NCI-H146 (cell line): ENCODE measurements at regions not wholly inside any gene's neighbourhood (a gene's known extent, or its start where the extent isn't known, plus 50 kb on each side); places are given as distances from the start of the nearest gene placed in this dataset.

Source experiments
- DNase-seq: peaks from one replicate; lab custom pipeline; 2025; lab: John Stamatoyannopoulos, UW

DNA sequence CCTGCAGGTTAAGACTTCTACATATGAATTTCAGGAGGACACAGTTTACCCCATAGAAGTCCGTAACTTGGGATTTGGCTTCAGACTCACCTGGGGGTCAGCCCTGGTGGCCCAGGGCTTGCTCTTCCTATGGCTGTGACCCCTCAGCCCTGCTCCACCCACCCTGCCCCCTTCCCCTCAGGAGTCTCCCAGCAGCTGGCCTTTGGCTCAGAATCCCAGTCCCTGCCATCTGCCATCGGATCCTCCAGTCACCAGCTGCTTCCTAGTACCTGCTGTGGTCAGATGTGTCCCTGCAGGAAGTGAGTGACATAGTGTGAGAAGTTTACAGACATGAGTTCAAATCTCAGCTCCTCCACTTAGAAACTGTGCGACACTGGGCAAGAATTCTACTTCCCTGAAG is 332.6 kb downstream of the NPHP4 start:
- no peak for DNase-seq

DNA sequence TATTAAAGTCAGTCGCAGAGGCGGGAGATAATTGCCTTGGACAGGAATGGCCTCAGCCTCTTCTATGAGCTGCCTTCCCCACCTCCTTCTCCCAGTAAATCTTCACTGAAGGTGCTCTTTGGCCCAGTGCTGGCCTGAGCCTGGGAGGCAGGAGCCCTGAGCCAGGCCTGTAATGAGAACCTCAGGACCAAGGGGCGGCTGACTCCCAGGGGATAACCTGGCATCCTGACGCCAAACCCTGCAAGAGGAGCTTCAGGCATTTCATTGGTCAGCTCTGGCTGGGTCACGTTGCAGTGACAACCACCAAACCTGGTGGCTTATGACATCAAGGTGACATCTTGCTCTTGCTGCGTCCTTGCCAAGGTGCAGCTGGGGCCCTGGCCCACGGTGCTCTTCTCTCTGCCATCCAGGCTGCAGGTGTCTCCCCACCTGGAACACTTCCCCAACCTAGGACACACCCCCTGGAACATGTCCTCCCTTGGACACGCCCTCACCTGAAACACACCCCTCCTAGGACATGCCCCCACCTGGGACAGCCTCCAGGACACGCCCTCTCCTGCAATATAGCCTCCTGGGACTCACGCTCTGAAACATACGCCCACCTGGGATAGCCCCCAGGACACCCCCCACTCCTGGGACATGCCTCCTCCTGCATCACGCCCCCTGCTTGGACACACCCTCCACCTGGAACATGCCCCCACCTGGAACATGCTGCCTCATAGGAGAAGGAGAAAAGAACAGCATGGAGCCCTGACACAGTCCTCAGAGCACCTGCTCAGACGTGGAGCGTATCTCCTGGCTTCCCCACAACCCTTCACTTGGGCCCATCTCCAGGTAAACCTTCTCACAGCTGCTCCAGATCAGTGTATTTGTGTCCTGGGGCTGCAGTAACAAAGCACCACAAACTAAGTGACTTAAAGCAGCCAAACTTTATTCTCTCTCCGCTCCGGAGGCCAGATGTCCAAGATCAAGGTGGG is 333.6 kb downstream of the NPHP4 start:
- no peak for DNase-seq

DNA sequence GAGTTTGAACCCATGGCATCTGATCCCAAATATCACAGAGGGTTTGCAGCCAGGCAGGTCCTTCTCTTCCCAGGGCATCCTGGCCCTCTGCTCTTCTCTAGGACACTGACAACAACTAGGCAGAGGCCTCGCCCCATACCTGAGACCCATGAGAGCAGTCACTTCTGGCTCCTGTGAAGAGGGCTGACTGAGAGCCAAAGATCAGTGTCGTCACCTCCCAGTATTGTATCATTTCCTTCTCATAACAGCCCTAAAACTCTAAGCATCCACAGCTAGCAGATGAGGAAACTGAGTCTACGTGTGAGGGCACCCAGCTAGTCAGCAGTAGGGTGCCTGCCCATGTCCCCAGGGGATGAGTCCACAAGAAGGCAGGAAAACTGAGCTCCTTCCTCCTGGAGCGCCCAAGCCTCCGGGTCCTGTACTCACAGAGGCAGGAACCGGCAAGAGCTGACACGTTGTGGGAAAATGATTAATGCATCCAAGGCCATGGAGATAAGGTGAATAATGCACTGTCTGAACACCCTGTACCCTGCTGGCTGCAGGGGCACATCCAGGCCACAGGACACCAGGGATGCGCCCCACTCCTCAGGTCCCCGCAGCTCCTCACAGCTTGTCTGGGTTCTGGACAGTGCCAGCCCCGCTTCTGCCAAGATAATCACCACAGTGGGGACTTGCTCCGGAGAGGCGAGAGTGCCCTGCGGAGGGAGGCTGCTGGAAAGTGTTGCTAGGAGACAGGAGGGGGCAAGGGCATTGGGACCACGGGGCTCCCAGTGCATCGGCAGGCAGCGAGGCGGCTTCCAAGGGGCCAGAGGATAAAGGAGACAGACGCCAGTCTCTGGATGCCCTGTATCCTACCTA is 340.0 kb downstream of the NPHP4 start:
- DNase-seq = no peak

DNA sequence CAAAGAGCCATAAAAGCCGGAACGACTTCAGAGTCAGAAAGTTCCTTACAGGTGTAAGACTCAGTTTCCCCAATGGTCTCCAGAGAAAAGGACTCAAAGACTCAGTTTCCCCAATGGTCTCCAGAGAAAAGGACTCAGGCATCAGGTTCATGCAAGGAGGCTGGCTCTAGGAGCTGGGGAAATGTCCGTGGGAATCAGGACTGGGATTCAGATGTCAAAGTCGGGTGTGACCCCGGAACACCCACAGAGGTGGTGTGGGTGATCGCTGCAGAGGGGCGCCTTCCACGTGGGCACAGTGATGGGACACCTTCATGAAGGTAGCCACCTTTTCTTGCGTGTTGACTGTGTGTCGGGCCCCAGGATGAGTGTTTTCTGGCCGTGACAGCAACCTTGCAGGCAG is 340.8 kb downstream of the NPHP4 start:
- no peak for DNase-seq

DNA sequence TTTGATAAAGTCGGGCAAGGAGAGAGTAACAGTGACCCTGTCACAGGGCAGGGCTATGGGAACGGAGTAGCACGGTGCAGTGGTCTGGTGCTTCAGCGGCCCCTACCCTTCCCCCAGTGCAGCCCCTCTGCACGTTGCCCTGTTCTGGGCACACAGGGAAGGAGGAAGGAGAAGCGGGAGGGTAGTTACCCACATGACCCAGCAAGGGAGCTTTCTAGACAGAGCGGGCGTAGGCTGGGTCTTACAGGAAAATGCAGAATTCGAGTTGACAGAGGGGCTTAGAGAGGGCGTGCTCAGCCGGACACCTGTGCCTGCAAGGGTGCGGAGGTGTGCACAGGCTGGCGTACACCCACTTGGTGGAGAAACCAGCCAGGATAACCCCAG is 341.2 kb downstream of the NPHP4 start:
- no peak for DNase-seq

DNA sequence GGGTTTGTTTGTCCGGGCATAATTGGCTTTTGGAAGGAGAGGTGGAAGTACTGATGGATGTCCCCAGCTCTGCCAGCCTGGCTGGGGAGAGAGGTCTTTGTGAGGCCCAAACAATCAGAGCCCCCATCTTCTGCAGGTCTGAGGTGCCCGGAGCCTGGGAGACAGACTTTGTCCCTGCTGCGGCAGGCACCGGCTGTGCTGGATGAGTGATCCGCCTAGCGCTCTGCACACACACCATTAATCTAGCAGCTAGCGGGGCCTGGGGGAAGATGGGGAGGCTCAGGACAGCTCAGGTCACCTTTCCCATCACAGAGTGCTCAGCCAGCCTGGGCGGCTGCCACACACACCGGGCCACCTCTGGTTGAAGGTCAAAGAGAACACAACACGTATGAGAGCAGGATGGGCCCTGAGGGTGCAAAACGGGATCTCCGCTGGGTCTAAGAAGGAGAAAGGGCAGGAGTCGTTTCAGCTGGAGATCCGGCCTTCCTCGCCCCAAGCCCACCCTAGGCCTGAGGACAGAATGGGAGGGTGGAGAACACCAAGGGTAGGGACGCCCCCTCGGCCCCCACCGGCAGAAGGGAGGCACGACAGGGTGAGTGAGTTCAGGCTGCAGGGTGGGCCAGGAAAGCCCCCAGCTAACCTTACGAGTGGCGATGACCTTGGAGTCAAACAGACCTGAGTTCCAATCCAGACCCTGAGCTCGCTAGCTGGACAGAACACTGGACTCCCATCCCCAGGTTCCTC is 341.8 kb downstream of the NPHP4 start:
- DNase-seq = no peak

DNA sequence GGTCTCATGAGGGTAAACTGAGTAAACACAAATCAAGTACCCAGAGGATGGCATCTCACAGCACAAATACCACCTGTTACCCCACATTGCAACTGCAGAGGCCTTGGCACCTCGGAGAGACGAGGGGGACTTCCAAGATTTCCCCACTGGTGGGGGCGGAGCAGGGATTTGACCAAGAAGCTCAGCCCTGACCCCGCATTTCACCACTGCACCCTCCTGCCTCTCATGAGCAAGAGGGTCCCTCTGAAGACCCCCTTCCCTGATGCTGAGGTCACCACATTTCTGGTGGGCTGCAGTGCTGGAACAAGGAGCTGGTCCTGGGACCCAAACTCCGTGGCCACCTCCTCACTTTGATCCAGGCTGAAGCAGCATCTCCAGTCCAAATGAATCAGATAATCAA is 342.4 kb downstream of the NPHP4 start:
- DNase-seq = no peak

DNA sequence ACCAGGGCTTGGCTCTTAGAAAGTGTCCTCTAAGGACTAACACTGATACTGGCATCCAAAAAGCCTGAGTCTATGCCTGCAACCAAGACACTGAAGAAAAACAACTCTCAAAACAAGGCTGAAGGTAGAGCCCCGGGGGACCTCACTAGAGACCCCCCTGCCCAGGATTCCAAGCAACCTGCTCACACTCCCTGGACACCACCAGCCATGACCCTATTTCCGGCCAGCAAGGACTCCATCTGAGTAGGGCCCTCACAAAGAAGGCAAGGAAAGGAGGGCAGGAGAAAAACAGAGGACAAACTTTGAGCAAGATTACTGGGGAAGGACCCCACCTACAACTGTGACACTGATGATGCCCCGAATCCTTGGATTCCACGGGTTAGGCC is 343.1 kb downstream of the NPHP4 start:
- no peak for DNase-seq

DNA sequence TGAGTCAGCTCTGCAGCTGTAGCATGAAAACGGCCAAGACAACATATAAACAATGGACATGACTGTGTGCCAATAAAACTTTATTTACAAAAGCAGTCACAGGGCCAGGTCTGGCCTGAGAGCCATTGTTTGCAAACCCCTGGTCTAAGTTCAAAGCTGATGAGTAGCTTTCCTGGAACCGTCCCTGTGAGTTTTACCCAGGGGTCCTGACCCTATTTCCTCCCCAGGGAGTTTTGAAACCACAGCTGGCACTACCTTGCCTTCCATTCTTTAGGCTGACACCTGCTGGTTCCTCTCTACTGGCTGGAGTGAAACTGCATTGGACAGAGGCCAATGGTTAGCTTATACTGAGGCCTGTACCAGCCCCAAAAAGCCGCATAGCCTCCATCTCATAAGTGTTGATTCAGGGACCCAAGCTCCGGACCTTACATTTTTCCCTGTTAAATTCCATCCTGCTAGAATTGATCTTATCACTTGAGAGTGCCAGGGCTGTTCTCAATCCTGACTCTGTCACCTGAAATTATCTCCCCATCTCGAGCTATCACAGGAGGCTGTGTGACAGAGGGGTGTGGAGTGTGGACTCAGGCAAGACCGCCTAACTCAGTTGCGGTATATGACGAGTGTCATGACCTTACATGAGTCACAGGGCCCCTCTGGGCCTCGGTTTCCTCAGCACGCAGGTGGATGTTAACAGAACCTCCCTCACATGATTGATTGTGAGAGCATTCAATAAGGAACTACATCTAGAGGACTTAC is 343.6 kb downstream of the NPHP4 start:
- DNase-seq = no peak

DNA sequence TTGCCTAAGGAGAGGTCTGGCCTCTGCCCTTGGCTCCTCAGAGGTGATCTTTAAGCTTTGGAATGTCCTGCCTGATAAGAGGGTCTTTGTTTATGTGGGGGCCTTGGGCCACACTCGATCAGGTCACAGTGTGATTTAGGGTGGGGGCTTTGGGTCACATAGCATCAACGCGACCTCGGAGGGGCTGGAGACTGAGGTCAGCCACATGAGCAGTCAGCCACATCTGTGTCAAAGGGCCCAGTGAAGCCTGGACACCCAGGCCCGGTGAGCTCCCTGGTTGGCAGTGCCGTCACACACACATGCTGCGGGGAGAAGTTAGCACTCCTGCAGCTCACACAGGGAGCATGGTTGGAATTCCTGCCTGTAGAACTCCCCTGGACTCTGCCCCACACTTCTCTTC is 345.0 kb downstream of the NPHP4 start:
- DNase-seq = no peak

DNA sequence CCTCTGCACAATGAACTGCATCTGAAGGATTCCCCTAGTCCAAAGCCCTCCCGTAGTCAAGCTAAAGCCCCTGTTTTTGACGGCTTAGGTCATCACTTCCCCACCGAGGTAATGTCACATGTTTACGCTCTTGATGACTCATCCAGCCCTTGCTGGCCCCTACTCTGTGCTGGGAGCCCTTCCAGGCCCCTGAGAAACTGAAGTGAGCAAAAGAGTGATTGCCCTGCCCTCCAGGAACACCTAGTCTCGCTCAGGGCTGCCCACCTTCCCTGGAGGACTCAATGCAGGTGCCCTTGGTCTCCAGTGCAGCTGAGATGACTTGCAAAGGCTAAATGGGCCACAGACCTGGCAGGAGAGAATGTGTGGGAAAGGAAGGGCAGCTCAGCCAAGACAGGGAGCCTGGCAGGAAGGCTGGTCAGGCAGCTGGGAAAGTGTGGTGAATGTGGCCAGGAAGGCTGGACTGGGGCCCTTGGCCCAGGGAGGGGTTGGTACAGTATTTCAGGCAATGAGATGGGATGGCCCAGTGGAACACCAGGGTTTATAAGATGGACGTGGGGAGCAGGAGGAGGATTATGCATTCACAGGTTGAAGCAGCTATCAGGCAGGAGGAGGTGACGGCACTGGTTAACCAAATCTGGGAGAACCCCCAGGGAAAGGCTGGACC is 345.6 kb downstream of the NPHP4 start:
- no peak for DNase-seq

DNA sequence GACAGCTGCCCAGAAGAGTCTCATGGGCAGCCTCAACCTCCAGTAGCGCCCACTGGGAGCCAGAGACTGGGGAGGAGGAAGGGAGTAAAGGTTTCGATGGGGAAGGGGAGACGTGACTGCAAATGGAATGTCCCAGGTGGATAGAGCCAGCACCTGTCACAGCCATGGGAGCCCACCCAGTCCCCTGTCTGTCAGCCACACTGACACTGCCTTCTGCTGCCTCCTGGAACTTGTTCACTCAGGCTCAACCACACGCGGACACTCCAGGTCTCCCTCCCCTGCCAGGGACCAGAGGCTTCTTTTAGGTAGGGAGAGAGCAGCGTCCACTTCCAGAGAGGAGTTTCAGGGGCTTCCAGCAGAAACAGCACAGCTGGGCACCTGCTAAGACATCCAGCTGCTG is 346.3 kb downstream of the NPHP4 start:
- DNase-seq = no peak

DNA sequence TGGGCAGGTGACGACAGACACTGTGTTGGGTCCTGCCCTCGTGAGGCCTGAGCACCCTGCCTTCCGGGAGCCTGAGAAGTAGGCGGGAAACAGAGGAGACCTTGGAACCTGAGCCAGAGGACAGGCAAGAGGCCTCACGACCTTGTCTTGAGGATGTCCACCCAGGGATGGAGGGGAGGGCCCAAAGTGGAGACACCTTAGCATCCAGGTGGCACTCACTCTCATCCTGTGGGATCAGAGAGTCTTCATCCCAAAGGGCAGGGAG is 347.2 kb downstream of the NPHP4 start:
- DNase-seq = no peak

DNA sequence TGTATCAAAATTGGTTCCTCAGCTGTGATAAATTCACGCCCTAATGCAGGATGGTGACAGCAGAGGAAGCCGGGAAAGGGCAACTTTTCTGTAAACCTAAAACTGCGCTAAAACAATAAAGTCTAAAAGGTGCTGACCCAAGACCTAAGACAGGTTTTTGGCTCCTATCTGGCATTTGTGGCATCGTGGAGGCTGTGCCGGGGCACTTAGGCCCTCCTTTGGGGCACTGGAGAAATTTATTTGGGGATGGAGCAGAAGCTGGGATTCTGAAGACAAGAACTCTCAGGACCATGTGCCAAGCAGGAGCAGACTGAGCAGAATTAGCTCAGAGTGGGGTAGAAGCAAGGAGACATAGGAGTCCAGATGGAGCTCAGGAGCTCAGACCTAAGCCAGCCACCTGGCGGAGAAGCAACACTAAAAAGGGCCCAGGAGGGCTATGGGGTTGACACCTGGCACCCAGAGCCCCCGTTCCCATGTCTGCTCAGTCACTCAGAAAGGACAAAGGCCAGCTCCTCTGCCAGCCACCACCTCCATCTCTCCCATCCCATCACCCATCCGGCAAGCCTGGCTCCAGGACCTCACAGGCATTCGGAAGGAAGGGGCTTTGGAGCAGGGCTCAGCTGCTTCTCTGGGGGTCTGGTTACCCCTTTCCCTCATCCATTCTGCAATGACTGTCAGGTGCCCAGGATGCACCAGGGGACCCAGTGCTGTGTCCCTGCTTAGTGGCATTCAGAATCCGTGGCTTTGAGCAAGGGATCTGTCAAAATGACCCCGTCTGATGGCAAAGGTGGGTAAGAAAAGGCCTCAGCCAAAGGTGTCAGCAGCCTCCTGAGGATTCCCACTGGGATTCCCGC is 347.7 kb downstream of the NPHP4 start:
- DNase-seq = no peak

DNA sequence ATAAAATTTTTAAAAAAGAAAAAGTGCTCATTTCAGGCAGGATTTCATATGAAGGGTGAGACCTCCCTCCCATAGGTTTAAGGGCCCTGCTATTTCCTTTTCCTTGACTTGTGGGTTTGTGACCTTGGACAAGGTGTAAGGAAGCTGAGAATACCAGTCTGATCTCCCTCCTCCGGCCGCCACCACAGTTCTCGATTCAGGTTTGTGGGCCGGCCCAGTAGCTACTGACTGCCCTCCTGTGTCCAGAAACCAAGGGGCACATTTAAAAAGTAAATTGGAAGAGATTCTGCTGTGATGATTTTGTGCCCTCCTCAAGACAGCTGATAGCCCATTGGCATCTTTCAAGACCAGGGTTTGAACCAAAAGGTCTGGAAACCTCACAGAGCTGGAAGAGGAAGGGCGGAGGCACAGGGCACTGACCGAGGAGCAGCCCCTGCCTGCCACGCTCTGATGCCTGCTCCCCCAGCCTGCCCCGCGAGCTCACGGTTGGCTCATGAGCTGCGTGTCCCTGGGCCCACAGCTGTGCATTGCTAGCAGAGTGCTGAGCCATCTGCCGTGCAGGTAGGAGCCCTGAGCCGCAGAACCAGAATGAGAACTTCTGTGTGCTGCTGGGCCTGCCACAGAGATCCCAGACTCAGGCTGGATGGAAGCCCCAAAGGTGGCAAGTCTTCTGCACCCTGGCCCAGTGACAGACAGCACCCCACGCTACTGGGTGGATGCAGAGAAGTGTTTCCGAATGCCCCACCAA is 348.7 kb downstream of the NPHP4 start:
- DNase-seq = no peak

DNA sequence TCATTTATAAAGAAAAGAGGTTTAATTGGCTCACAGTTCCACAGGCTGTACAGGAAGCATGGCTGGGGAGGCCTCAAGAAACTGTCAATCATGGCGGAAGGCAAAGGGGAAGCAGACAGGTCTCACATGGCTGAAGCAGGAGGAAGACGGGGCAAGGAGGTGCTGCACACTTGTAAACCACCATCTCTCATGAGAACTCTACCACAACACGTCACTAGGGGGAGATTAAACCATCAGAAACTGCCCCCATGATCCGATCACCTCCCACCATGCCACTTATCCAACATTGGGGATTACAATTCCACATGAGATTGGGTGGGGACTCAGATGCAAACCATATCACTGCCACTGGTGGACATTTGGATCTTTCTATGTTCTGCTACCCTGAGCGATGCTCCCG is 351.4 kb downstream of the NPHP4 start:
- DNase-seq = no peak

DNA sequence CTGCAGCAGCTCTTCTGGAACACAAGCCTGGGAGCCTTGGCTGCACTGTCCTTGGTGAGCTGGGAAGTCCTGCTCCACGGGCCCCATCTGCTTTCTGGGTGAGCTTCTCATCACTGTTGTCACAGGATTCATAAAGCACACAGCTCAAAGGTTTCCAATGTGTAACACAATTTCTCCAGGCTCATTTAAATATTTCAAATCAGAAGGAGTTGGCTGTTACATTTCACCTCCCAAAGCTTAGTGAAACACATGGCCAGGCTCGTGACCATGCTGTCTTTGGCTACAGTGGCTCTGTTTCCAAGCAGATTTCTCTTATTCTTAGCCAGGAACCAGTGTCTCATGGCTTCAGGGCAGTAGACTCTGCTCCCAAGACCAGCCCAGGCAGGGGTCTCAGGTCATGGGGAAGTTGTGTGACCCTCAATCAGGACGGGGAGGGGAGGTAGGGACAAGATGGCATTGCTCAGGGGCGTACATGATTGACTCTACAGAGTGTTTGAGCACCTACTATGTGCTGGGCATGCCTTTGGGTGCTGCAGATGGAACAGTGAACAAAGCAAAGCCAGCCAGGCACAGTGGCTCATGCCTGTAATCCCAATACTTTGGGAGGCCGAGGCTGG is 353.0 kb downstream of the NPHP4 start:
- no peak for DNase-seq

DNA sequence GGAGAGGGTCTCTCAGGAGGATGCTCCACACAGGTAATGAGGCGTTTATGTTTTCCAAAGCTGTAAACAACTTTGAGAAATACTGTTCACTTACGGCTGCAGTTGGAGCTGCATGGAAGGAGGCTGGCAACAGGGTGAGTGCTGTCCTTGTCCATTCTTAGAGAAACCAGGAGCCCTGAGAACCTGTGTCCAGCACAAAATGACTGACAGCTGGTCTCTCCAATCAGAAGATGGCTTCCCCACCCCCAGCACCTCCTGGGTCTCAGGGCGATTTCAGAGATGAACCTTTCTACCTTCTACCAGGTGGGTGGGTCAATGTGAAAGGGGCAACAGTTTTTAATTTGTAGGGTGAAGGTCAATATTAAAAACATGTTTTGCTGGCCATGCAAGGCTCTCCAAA is 353.6 kb downstream of the NPHP4 start:
- no peak for DNase-seq

DNA sequence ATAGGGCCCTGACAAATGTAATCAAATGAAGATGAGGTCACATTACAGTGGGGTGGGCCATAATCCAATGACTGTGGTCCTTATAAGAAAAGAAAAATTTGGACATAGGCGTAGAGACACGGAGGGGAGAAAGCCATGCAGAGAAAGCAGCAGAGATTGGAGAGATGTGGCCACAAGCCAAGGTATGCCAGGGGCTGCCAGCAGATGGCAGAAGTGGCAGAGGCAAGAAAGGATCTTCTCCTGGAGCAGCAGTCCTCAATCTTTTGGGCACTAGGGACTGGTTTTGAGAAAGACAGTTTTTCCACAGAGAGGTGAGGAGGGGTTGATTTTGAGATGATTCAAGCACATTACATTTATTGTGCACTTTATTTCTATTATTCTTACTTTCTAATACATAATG is 355.1 kb downstream of the NPHP4 start:
- no peak for DNase-seq
